GM23248 (cell line): ENCODE measurements at regions not wholly inside any gene's neighbourhood (a gene's known extent, or its start where the extent isn't known, plus 50 kb on each side); places are given as distances from the start of the nearest gene placed in this dataset.

ENCODE experiments used
- EZH2 ChIP-seq: fragments of 200-600 bp; sonication (generic); IDR thresholded peaks from 2 replicates; pipeline ENCODE4 v1.6.1; 2018; ENCODE audit warnings: antibody characterized with exemption, mild to moderate bottlenecking; ENCODE audit not compliant: insufficient read depth, poor library complexity, severe bottlenecking
- EZH2phosphoT487 ChIP-seq: fragments of 200-600 bp; sonication (generic); IDR thresholded peaks from 2 replicates; pipeline ENCODE4 v1.6.1; 2018; ENCODE audit warnings: antibody characterized with exemption, moderate library complexity, mild to moderate bottlenecking, low read depth; ENCODE audit not compliant: insufficient read depth

- no peak for TF ChIP-seq EZH2phosphoT487
- TF ChIP-seq EZH2 = no peak
Observed at GRCh38 chr4:114495471-114495928, 103.1 kb upstream of the UGT8 start.
